Renal cortical epithelial cell (primary cell): ENCODE measurements at regions not wholly inside any gene's neighbourhood (a gene's known extent, or its start where the extent isn't known, plus 50 kb on each side); places are given as distances from the start of the nearest gene placed in this dataset.

Source experiments
- DNase-seq: peaks from one replicate; pipeline ENCODE4 v3.0.0-alpha.2; 2011; ENCODE audit warnings: low read depth

- no peak for DNase-seq
Measured at GRCh38 chr22:48391820-48392219, 1435.9 kb downstream of the BRD1 start.

GRCh38 chr22:48391171-48391711 lies 1436.4 kb downstream of the BRD1 start:
- no peak for DNase-seq

- DNase-seq: no peak
Measured at GRCh38 chr22:48389916-48390315, 1437.8 kb downstream of the BRD1 start.

- DNase-seq: no peak
Measured at GRCh38 chr22:48382197-48382596, 1445.5 kb downstream of the BRD1 start.

GRCh38 chr22:48380016-48380665 lies 1447.5 kb downstream of the BRD1 start:
- DNase-seq: no peak

- DNase-seq: no peak
Measured at GRCh38 chr22:48379371-48379770, 1448.3 kb downstream of the BRD1 start.

- no peak for DNase-seq
Measured at GRCh38 chr22:48378673-48379072, 1449.0 kb downstream of the BRD1 start.

- DNase-seq: no peak
Measured at GRCh38 chr22:48376936-48377712, 1450.5 kb downstream of the BRD1 start.

GRCh38 chr22:48376428-48376827 lies 1451.2 kb downstream of the BRD1 start:
- no peak for DNase-seq

GRCh38 chr22:48373626-48374173 lies 1454.0 kb downstream of the BRD1 start:
- no peak for DNase-seq

- DNase-seq: no peak
Measured at GRCh38 chr22:48372390-48372789, 1455.3 kb downstream of the BRD1 start.

GRCh38 chr22:48371391-48371790 lies 1456.3 kb downstream of the BRD1 start:
- no peak for DNase-seq

GRCh38 chr22:48370508-48371325 lies 1457.0 kb downstream of the BRD1 start:
- no peak for DNase-seq

GRCh38 chr22:48369789-48370507 lies 1457.7 kb downstream of the BRD1 start:
- no peak for DNase-seq

- no peak for DNase-seq
Measured at GRCh38 chr22:48368975-48369525, 1458.6 kb downstream of the BRD1 start.

GRCh38 chr22:48367731-48368130 lies 1459.9 kb downstream of the BRD1 start:
- DNase-seq: no peak

- no peak for DNase-seq
Measured at GRCh38 chr22:48366591-48366990, 1461.1 kb downstream of the BRD1 start.

GRCh38 chr22:48366056-48366455 lies 1461.6 kb downstream of the BRD1 start:
- DNase-seq: no peak

- no peak for DNase-seq
Measured at GRCh38 chr22:48365386-48365785, 1462.3 kb downstream of the BRD1 start.

- no peak for DNase-seq
Measured at GRCh38 chr22:48362721-48363404, 1464.8 kb downstream of the BRD1 start.
